ENCODE measurements at regions not wholly inside any gene's neighbourhood (a gene's known extent, or its start where the extent isn't known, plus 50 kb on each side); places are given as distances from the start of the nearest gene placed in this dataset.

DNA sequence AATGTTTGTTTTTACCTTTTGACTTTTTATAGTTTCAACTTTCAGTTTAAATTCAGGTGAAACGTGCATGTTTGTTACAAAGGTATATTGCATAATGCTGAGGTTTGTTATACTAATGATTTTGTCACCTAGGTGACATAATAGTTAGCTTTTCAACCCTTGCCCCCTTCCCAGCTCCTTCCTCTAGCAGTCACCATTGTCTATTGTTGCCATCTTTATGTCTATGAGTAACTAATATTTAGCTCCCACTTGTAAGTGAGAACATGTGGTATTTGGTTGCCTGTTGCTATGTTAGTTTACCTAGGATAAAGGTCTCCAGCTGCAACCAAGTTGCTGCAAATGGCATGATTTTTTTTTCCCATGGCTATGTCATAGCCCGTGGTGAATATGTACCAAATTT is 322.3 kb upstream of the SETBP1 start:
- TF ChIP-seq, protein P1, sequence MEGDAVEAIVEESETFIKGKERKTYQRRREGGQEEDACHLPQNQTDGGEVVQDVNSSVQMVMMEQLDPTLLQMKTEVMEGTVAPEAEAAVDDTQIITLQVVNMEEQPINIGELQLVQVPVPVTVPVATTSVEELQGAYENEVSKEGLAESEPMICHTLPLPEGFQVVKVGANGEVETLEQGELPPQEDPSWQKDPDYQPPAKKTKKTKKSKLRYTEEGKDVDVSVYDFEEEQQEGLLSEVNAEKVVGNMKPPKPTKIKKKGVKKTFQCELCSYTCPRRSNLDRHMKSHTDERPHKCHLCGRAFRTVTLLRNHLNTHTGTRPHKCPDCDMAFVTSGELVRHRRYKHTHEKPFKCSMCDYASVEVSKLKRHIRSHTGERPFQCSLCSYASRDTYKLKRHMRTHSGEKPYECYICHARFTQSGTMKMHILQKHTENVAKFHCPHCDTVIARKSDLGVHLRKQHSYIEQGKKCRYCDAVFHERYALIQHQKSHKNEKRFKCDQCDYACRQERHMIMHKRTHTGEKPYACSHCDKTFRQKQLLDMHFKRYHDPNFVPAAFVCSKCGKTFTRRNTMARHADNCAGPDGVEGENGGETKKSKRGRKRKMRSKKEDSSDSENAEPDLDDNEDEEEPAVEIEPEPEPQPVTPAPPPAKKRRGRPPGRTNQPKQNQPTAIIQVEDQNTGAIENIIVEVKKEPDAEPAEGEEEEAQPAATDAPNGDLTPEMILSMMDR (IDR thresholded peaks at IDR 0.05): no peak
- TF ChIP-seq POLR2A (IDR thresholded peaks at IDR 0.05): no peak
